NCI-H2196 (cell line): ENCODE measurements at regions not wholly inside any gene's neighbourhood (a gene's known extent, or its start where the extent isn't known, plus 50 kb on each side); places are given as distances from the start of the nearest gene placed in this dataset.

ENCODE experiments used
- DNase-seq: peaks from one replicate; lab custom pipeline; 2025; ENCODE audit not compliant: unreplicated experiment; lab: John Stamatoyannopoulos, UW

- no peak for DNase-seq
Measured at GRCh38 chr1:93013145-93014065, 52.1 kb upstream of the DIPK1A start.

DNA sequence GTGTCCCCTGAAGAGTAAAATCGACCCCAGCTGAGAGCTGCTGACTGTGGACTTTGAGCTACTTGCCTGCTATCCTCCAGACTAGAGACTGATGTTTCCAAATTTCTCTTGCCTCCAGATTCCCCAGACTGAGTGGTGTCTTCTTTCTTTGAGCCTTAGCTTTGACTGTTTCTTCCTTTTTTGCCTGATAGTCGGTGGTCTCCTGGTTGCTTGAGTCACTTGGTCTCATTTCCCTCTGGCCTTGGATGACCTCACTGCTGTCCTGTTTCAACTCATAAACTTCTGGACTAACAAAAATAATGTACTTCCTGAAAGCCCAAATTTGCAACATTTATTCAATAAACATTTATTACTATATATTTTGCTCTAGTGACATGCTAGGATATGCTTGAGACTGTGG, 52.9 kb upstream of the DIPK1A start:
- DNase-seq: no peak

DNA sequence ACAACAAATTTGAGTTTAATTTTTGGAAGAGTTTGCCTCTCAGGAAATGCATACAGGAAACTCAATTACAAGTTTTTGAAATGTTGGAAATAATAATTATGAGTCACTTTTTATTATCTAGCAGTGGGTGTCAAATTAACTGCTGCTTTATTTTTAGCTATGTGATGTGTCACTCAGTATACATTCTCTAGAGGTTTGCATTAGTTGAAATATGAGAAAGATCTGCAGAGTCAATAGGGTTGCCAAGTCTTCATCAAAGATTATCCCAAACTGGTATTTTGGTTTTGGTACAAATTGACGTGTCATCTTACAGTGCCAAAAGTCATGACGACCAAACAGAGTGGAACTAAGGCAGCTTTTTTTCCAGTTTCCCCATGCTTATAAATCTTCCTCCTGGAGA, 54.3 kb upstream of the DIPK1A start:
- no peak for DNase-seq

GRCh38 chr1:93016171-93016570, 54.9 kb upstream of the DIPK1A start:
- no peak for DNase-seq

- peak; percentile 68 for DNase-seq
Measured at GRCh38 chr1:93021539-93022134, 57.4 kb upstream of the MTF2 start.

- DNase-seq: no peak
Measured at GRCh38 chr1:93022580-93022979, 56.5 kb upstream of the MTF2 start.

- DNase-seq: no peak
Measured at GRCh38 chr1:93023281-93023680, 55.8 kb upstream of the MTF2 start.

DNA sequence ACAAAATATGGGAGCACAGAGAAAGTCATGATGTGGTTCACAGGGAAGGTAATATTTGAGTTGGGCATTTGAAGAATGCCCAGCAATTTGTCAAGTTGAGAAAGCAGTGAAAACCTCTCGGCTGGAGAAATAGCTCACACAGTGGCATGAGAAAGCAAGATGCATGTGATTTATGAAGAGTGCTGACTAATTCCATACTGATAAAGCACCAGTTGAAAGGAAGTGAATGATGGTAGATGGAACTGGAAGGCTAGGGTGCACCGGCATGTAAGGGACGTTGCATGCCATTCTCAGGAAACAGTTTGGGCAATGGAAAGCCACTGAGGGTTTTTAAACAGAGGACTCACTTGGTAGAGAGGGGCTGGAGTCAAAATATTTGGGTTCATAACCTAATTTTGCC, 53.5 kb upstream of the MTF2 start:
- no peak for DNase-seq

GRCh38 chr1:93028542-93028941, 50.5 kb upstream of the MTF2 start:
- DNase-seq: no peak
